H1 (cell line): ENCODE measurements at regions not wholly inside any gene's neighbourhood (a gene's known extent, or its start where the extent isn't known, plus 50 kb on each side); places are given as distances from the start of the nearest gene placed in this dataset.

Source experiments
- EGR1 ChIP-seq: IDR thresholded peaks from 2 replicates; pipeline ENCODE4 v1.6.1; 2011; ENCODE audit warnings: low read depth, low read length, borderline replicate concordance
- GABPA ChIP-seq: IDR thresholded peaks from 2 replicates; pipeline ENCODE4 v1.6.1; 2011; ENCODE audit warnings: mild to moderate bottlenecking, low read length, moderate library complexity, borderline replicate concordance; ENCODE audit not compliant: insufficient read depth
- SP4 ChIP-seq: IDR thresholded peaks from 2 replicates; pipeline ENCODE4 v1.6.1; 2012; ENCODE audit warnings: low read length, inconsistent platforms
- TAF7 ChIP-seq: optimal IDR thresholded peaks from 2 replicates; pipeline ENCODE3; 2011; ENCODE audit warnings: low read depth, mild to moderate bottlenecking, inconsistent platforms, low read length, moderate library complexity, borderline replicate concordance
- TBP ChIP-seq: IDR thresholded peaks from 2 replicates; pipeline ENCODE4 v1.6.1; 2011; ENCODE audit warnings: low read depth, low read length, improper control_type of control experiment
- YY1 ChIP-seq: IDR thresholded peaks from 2 replicates; pipeline ENCODE4 v1.6.1; 2011; ENCODE audit warnings: low read depth, mild to moderate bottlenecking, low read length

- TF ChIP-seq EGR1 (no peak), SP4 (no peak), TBP (no peak), GABPA (no peak), YY1 (no peak), TAF7 (no peak)
Observed at GRCh38 chr4:124019749-124020549, 623.4 kb downstream of the SPRY1 start (continued).
